ENCODE measurements at regions not wholly inside any gene's neighbourhood (a gene's known extent, or its start where the extent isn't known, plus 50 kb on each side); places are given as distances from the start of the nearest gene placed in this dataset.

DNA sequence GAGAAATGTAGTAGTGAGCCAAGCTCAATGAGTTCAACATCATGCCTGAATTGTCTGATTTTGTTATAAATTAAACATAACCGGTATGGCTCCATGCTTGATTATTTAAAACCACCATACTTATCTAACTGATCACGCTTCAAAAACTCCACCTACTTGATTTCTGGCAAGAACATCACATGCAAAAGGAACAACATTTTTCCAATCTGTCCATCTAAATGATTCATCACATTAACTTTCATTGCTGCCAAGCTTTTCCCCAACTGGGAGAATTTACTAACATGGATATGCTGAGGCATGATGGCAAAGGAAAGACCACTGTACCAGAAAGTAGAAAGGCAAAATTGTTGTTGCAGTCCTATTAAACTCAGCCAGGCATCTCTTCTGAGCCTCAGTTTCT is 286.8 kb downstream of the TRIB2 start:
- no peaks in the 10 kb centered on the region for H4K20me1 ChIP-seq (ENCODE audit: insufficient read depth, low read length)
- no peaks in the 10 kb centered on the region for H3K4me1 ChIP-seq (ENCODE audit: insufficient read depth, low read length)
- intact Hi-C loops (cut with micrococcal nuclease; ENCODE audit: unreplicated experiment) = loop anchor here (10.0 kb wide), 1 partner anchor 1259 kb away; the partner anchor contains the start of gene LPIN1
- no peaks in the 10 kb centered on the region for H3K27me3 ChIP-seq (ENCODE audit: control insufficient read depth in 1 of 2, insufficient read depth in 2 of 2, low read length in 2 of 2)
- CTCF ChIA-PET (ENCODE audit: low intra/inter-chr PET ratio, low total read pairs) = no interaction called here
- DNase-seq (ENCODE audit: low spot score) (no peak), FAIRE-seq (no peak), ATAC-seq (no peak)
- no peaks in the 10 kb centered on the region for H3K9me3 ChIP-seq (ENCODE audit: low read length)
- H2AFZ ChIP-seq (ENCODE audit: low read length) = no peak overlapping the region
- no TSS peak for BruUV-seq (replicated peaks)
- no peaks in the 10 kb centered on the region for H3K79me2 ChIP-seq (ENCODE audit: insufficient read depth, low read length)
- no peak overlapping the region for H3K4me3 ChIP-seq (replicated peaks in 1 of 3; ENCODE audit: insufficient read depth in 1 of 3, low read depth in 2 of 3, low read length in 3 of 3)
- H3K36me3 ChIP-seq (replicated peaks in 1 of 2; ENCODE audit: control insufficient read depth in 1 of 2, insufficient read depth in 2 of 2, low read length in 2 of 2) = no peaks in the 10 kb centered on the region
- POLR2A ChIA-PET = no interaction called here
- H3K4me2 ChIP-seq (ENCODE audit: low read depth, low read length) = no peak overlapping the region
- TF ChIP-seq, protein P1, sequence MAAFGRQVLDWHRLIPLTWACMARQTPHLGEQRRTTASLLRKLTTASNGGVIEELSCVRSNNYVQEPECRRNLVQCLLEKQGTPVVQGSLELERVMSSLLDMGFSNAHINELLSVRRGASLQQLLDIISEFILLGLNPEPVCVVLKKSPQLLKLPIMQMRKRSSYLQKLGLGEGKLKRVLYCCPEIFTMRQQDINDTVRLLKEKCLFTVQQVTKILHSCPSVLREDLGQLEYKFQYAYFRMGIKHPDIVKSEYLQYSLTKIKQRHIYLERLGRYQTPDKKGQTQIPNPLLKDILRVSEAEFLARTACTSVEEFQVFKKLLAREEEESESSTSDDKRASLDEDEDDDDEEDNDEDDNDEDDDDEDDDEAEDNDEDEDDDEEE (CRISPR knock-in tag; IDR thresholded peaks at IDR 0.05) = no peak
- TF ChIP-seq SIN3A (IDR thresholded peaks at IDR 0.05; ENCODE audit: borderline replicate concordance, low read depth, low read length) = no peak
- TF ChIP-seq ZNF224 (CRISPR knock-in tag; IDR thresholded peaks at IDR 0.05) = no peak
- TF ChIP-seq GLI4 (CRISPR knock-in tag; IDR thresholded peaks at IDR 0.05; ENCODE audit: borderline replicate concordance) = no peak
- TF ChIP-seq ZNF3 (CRISPR knock-in tag; IDR thresholded peaks at IDR 0.05) = no peak
- TF ChIP-seq MATR3 (CRISPR knock-in tag; IDR thresholded peaks at IDR 0.05) = no peak
- no peak for TF ChIP-seq ATAD3A (CRISPR knock-in tag; IDR thresholded peaks at IDR 0.05)
- no peak overlapping the region for H3K9ac ChIP-seq (ENCODE audit: insufficient read depth, low read depth, low read length)
- no peak overlapping the region for H3K27ac ChIP-seq (ENCODE audit: extremely low read length, insufficient read depth, low read length)
- WGBS (ENCODE audit: low lambda C conversion rate) = 9% methylated on average over 2 of the region's 2 CpGs
- in situ Hi-C loops (cut with HindIII; ENCODE audit: extremely low pct_ligation_motif_present, low pct_unique_long_range_greater_than_20kb) = loop anchor here (10.0 kb wide), 1 partner anchor 1169 kb away; no protein-coding TSS in a partner anchor

DNA sequence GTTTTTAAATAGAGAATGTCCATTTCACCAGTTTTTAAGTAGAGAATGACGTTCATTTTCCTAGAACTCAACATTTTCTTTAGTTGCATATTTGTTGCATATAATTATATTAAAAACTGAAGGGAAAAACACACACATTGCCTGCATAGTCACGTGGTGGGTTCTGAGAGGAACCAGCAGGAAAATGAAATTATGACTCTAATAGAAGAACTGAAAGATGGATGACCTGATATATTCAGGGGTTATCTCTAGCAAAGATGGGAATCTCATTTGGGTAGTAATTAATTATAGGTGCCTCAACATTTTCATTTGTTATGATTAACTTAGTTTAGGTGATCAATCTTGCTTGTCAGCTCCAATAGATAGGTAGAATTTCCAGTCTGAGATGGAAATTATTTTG is 288.3 kb downstream of the TRIB2 start:
- H3K27me3 ChIP-seq (ENCODE audit: control insufficient read depth in 1 of 2, insufficient read depth in 2 of 2, low read length in 2 of 2) = no peaks in the 10 kb centered on the region
- ATAC-seq = no peak
- H3K27ac ChIP-seq (ENCODE audit: extremely low read length, insufficient read depth, low read length) = no peak overlapping the region
- no peak overlapping the region for H3K9ac ChIP-seq (ENCODE audit: insufficient read depth, low read depth, low read length)
- H4K20me1 ChIP-seq (ENCODE audit: insufficient read depth, low read length) = no peaks in the 10 kb centered on the region
- H3K4me2 ChIP-seq (ENCODE audit: low read depth, low read length) = no peak overlapping the region
- 4% methylated on average over 2 of the region's 2 CpGs for whole genome bisulfite sequencing (ENCODE audit: low lambda C conversion rate)
- DNase-seq (ENCODE audit: low spot score) = no peak
- ChIA-PET CTCF (ENCODE audit: low intra/inter-chr PET ratio, low total read pairs) (no interaction called here), POLR2A (no interaction called here)
- intact Hi-C loops (cut with micrococcal nuclease; ENCODE audit: unreplicated experiment) (loop anchor here (5.0 to 10.0 kb wide), 4 partner anchors 288 to 1942 kb away; partner anchors contain the start of genes LPIN1 and TRIB2), in situ Hi-C loops (cut with HindIII; ENCODE audit: extremely low pct_ligation_motif_present, low pct_unique_long_range_greater_than_20kb) (loop anchor here (5.0 to 10.0 kb wide), 2 partner anchors 838 to 1170 kb away; no protein-coding TSS in a partner anchor)
- no peak overlapping the region for H3K4me3 ChIP-seq (replicated peaks in 1 of 3; ENCODE audit: insufficient read depth in 1 of 3, low read depth in 2 of 3, low read length in 3 of 3)
- H3K9me3 ChIP-seq (ENCODE audit: low read length) = no peaks in the 10 kb centered on the region
- no peaks in the 10 kb centered on the region for H3K36me3 ChIP-seq (replicated peaks in 1 of 2; ENCODE audit: control insufficient read depth in 1 of 2, insufficient read depth in 2 of 2, low read length in 2 of 2)
- no peak for FAIRE-seq
- H2AFZ ChIP-seq (ENCODE audit: low read length) = no peak overlapping the region
- H3K79me2 ChIP-seq (ENCODE audit: insufficient read depth, low read length) = no peaks in the 10 kb centered on the region
- BruUV-seq (replicated peaks) = no TSS peak
- H3K4me1 ChIP-seq (ENCODE audit: insufficient read depth, low read length) = no peaks in the 10 kb centered on the region
- TF ChIP-seq AGO1 (IDR thresholded peaks at IDR 0.05; ENCODE audit: low read depth, low read length, poor library complexity, severe bottlenecking) (no peak), KLF6 (CRISPR knock-in tag; IDR thresholded peaks at IDR 0.05) (no peak), ZNF292 (CRISPR knock-in tag; IDR thresholded peaks at IDR 0.05; ENCODE audit: borderline replicate concordance, low read depth) (no peak)
- TF ChIP-seq, protein P2, sequence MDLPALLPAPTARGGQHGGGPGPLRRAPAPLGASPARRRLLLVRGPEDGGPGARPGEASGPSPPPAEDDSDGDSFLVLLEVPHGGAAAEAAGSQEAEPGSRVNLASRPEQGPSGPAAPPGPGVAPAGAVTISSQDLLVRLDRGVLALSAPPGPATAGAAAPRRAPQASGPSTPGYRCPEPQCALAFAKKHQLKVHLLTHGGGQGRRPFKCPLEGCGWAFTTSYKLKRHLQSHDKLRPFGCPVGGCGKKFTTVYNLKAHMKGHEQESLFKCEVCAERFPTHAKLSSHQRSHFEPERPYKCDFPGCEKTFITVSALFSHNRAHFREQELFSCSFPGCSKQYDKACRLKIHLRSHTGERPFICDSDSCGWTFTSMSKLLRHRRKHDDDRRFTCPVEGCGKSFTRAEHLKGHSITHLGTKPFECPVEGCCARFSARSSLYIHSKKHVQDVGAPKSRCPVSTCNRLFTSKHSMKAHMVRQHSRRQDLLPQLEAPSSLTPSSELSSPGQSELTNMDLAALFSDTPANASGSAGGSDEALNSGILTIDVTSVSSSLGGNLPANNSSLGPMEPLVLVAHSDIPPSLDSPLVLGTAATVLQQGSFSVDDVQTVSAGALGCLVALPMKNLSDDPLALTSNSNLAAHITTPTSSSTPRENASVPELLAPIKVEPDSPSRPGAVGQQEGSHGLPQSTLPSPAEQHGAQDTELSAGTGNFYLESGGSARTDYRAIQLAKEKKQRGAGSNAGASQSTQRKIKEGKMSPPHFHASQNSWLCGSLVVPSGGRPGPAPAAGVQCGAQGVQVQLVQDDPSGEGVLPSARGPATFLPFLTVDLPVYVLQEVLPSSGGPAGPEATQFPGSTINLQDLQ (CRISPR knock-in tag; IDR thresholded peaks at IDR 0.05) = no peak

Measured in HepG2 (cell line).